ENCODE measurements at regions not wholly inside any gene's neighbourhood (a gene's known extent, or its start where the extent isn't known, plus 50 kb on each side); places are given as distances from the start of the nearest gene placed in this dataset.

DNA sequence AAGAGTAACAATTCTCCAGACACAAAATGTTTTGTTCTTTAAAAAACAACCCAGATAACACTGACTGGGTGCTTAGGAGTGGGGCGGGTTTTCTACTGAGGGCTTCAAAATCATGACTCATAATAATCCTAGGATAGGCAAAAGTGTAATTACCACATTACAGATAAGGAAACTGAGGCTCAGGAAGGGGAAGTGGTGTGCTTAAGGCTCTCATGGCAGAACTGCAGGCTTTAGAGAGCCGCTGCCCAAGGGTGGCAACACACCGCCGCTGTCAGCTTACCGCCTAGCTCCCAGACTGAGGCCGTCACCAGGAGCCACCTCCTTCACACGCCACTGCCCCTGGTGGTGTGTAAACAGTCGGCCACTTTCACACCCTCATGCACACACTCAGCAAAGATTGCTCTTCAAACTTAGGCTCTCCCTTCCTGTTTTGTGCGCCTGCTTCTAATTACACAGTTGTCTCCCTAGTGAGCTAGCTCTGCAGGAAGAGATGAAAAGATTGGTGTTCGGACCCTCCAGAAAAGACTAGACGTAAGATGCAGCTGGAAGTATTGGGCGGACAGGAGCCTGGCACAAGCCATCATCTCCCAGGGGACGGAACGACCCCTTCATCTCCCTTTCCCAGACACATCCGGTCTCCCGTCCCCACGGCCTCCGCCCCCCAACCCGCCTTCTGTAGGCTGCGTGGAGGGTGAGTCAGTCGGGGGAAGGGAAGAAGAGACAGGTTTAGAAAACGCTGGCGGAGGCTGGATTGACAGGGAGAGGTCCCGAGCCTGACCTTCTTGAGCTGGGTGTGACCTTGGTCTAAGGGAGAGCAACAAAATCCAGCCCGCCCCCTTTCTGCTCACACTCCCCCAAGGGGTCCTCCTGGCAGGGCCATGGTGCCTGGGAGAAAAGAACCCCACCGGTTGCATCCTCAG, 162.7 kb downstream of the SYK start:
- intact Hi-C loops (cut with micrococcal nuclease; ENCODE audit: unreplicated experiment), result no loop called here
- CTCF ChIA-PET, result no interaction called here
- BruUV-seq (replicated peaks), result no TSS peak
- TF ChIP-seq TCF7L2 (IDR thresholded peaks at IDR 0.05; ENCODE audit: low read depth, low read length) (no peak), POLR2AphosphoS5 (IDR thresholded peaks at IDR 0.05; ENCODE audit: low read depth, low read length) (no peak), SIN3A (IDR thresholded peaks at IDR 0.05; ENCODE audit: borderline replicate concordance, insufficient read depth, low read depth, low read length) (no peak)
- TF ChIP-seq, protein P1, sequence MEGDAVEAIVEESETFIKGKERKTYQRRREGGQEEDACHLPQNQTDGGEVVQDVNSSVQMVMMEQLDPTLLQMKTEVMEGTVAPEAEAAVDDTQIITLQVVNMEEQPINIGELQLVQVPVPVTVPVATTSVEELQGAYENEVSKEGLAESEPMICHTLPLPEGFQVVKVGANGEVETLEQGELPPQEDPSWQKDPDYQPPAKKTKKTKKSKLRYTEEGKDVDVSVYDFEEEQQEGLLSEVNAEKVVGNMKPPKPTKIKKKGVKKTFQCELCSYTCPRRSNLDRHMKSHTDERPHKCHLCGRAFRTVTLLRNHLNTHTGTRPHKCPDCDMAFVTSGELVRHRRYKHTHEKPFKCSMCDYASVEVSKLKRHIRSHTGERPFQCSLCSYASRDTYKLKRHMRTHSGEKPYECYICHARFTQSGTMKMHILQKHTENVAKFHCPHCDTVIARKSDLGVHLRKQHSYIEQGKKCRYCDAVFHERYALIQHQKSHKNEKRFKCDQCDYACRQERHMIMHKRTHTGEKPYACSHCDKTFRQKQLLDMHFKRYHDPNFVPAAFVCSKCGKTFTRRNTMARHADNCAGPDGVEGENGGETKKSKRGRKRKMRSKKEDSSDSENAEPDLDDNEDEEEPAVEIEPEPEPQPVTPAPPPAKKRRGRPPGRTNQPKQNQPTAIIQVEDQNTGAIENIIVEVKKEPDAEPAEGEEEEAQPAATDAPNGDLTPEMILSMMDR (IDR thresholded peaks at IDR 0.05), result 0 out of 2 replicates have a peak, but pooled peaks have one; percentile 16
- Histone ChIP-seq H3K4me3 (ENCODE audit: low read depth in 2 of 2, low read length in 2 of 2) (no peak overlapping the region), H3K27me3 (ENCODE audit: control insufficient read depth, insufficient read depth, low read length) (no peaks in the 10 kb centered on the region), H3K4me1 (ENCODE audit: control insufficient read depth, insufficient read depth, low read length) (no peaks in the 10 kb centered on the region), H3K36me3 (ENCODE audit: control insufficient read depth, insufficient read depth, low read length) (no peaks in the 10 kb centered on the region), H3K27ac (ENCODE audit: low read length) (no peak overlapping the region), H3K9me3 (ENCODE audit: control insufficient read depth, insufficient read depth, low read depth, low read length) (no peaks in the 10 kb centered on the region)
- in situ Hi-C loops (cut with HindIII; ENCODE audit: low pct_unique_long_range_greater_than_20kb, low sequenced_read_pairs), result no loop called here
- POLR2A ChIA-PET, result no interaction called here
- ATAC-seq, result no peak; the same call in 1 of the 2 replicates
- no peak for DNase-seq (ENCODE audit: low read depth, low spot score)

DNA sequence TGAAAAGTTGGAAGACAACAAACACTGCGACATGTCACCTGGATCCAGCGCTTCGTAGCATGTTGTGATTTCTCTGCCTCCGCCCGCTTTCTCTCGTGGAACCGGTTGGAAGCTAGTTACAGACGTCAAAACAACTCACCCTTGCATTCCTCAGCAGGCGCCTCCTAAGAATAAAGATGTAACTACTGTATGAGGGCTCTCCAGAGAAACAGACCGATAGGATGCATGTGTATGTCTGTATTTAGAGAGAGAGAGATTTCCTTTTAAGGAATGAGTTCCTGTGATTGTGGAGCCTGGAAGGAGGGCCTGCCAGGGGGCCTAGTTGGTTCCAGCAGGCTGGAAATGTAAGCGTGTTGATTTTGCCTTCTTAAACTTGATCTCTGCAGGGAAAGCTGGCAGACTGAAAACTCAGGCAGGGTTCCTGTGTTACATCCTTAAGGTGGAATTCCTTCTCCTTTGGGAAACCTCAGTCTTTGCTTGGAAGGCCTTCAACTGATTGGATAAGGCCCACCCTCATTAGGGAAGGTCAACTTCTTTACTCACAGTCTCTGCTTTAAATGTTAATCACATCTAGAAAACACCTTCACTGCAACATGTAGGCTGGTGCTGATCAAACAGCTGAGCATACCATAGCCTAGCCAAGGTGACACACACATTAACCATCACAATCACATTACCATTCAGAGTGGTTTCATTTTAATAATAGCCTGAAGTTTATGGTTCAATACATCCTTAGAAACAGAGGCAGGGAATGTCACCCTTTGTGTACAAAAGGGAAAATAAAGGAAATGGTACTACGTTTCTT, 163.8 kb downstream of the SYK start:
- intact Hi-C loops (cut with micrococcal nuclease; ENCODE audit: unreplicated experiment), result no loop called here
- Histone ChIP-seq H3K27ac (ENCODE audit: low read length) (no peak overlapping the region), H3K4me1 (ENCODE audit: control insufficient read depth, insufficient read depth, low read length) (no peaks in the 10 kb centered on the region), H3K4me3 (ENCODE audit: low read depth in 2 of 2, low read length in 2 of 2) (no peak overlapping the region), H3K36me3 (ENCODE audit: control insufficient read depth, insufficient read depth, low read length) (no peaks in the 10 kb centered on the region), H3K27me3 (ENCODE audit: control insufficient read depth, insufficient read depth, low read length) (no peaks in the 10 kb centered on the region), H3K9me3 (ENCODE audit: control insufficient read depth, insufficient read depth, low read depth, low read length) (no peaks in the 10 kb centered on the region)
- in situ Hi-C loops (cut with HindIII; ENCODE audit: low pct_unique_long_range_greater_than_20kb, low sequenced_read_pairs), result no loop called here
- no peak for ATAC-seq
- TF ChIP-seq SIN3A (IDR thresholded peaks at IDR 0.05; ENCODE audit: borderline replicate concordance, insufficient read depth, low read depth, low read length), result no peak
- no peak for TF ChIP-seq TCF7L2 (IDR thresholded peaks at IDR 0.05; ENCODE audit: low read depth, low read length)
- TF ChIP-seq, protein P1 (IDR thresholded peaks at IDR 0.05), result no peak
- no peak for TF ChIP-seq POLR2AphosphoS5 (IDR thresholded peaks at IDR 0.05; ENCODE audit: low read depth, low read length)
- TF ChIP-seq REST (IDR thresholded peaks at IDR 0.05; ENCODE audit: insufficient read depth in 1 of 2, low read depth in 2 of 2, low read length in 1 of 2), result no peak
- POLR2A ChIA-PET, result no interaction called here
- CTCF ChIA-PET, result no interaction called here
- DNase-seq (ENCODE audit: low read depth, low spot score), result no peak
- BruUV-seq (replicated peaks), result no TSS peak
